Astrocyte (in vitro differentiated cells and primary cell): ENCODE measurements at regions not wholly inside any gene's neighbourhood (a gene's known extent, or its start where the extent isn't known, plus 50 kb on each side); places are given as distances from the start of the nearest gene placed in this dataset.

Source experiments
- EZH2 ChIP-seq: IDR thresholded peaks from 2 replicates; pipeline ENCODE4 v1.6.1; 2012; ENCODE audit warnings: mild to moderate bottlenecking, low read length, inconsistent platforms; ENCODE audit not compliant: insufficient read depth
- TF ChIP-seq, protein P1 (sequence below): IDR thresholded peaks from 2 replicates; pipeline ENCODE4 v1.5.1; 2011; ENCODE audit warnings: low read depth, mild to moderate bottlenecking, inconsistent platforms, low read length, moderate library complexity; ENCODE audit not compliant: insufficient read depth

- TF ChIP-seq, protein P1, sequence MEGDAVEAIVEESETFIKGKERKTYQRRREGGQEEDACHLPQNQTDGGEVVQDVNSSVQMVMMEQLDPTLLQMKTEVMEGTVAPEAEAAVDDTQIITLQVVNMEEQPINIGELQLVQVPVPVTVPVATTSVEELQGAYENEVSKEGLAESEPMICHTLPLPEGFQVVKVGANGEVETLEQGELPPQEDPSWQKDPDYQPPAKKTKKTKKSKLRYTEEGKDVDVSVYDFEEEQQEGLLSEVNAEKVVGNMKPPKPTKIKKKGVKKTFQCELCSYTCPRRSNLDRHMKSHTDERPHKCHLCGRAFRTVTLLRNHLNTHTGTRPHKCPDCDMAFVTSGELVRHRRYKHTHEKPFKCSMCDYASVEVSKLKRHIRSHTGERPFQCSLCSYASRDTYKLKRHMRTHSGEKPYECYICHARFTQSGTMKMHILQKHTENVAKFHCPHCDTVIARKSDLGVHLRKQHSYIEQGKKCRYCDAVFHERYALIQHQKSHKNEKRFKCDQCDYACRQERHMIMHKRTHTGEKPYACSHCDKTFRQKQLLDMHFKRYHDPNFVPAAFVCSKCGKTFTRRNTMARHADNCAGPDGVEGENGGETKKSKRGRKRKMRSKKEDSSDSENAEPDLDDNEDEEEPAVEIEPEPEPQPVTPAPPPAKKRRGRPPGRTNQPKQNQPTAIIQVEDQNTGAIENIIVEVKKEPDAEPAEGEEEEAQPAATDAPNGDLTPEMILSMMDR: no peak
- TF ChIP-seq EZH2: no peak
Measured at GRCh38 chr6:69489970-69490369, 306.8 kb downstream of the LMBRD1 start.
